Smooth muscle cell (in vitro differentiated cells): ENCODE measurements at regions not wholly inside any gene's neighbourhood (a gene's known extent, or its start where the extent isn't known, plus 50 kb on each side); places are given as distances from the start of the nearest gene placed in this dataset.

ENCODE experiments used
- DNase-seq: peaks from one replicate; lab custom pipeline; 2025; ENCODE audit not compliant: unreplicated experiment; lab: John Stamatoyannopoulos, UW
- H2AFZ ChIP-seq: fragments of 200-600 bp; sonication (generic); 2 replicates; pipeline ENCODE4 v1.6.0; 2016; ENCODE audit warnings: antibody characterized with exemption, low read depth, mild to moderate bottlenecking
- H3F3A ChIP-seq: fragments of 200-600 bp; sonication (generic); 2 replicates; pipeline ENCODE4 v1.6.0; 2017; ENCODE audit warnings: antibody characterized with exemption, low read depth
- H3K27ac ChIP-seq: fragments of 200-600 bp; sonication (generic); 2 replicates; pipeline ENCODE4 v1.5.1; 2016; ENCODE audit warnings: low read depth, mild to moderate bottlenecking
- H3K27me3 ChIP-seq: fragments of 200-600 bp; sonication (generic); 2 replicates; pipeline ENCODE4 v1.6.1; 2016; ENCODE audit warnings: low read depth, mild to moderate bottlenecking
- H3K36me3 ChIP-seq: fragments of 200-600 bp; sonication (generic); 2 replicates; pipeline ENCODE4 v1.5.1; 2016; ENCODE audit warnings: low read depth
- H3K4me1 ChIP-seq: fragments of 200-600 bp; sonication (generic); 2 replicates; pipeline ENCODE4 v1.5.1; 2016; ENCODE audit warnings: low read depth
- H3K4me2 ChIP-seq: fragments of 200-600 bp; sonication (generic); 2 replicates; pipeline ENCODE4 v1.6.0; 2016; ENCODE audit warnings: mild to moderate bottlenecking
- H3K4me3 ChIP-seq: fragments of 200-600 bp; sonication (generic); 2 replicates; pipeline ENCODE4 v1.5.1; 2016; ENCODE audit warnings: mild to moderate bottlenecking
- H3K79me2 ChIP-seq: fragments of 200-600 bp; sonication (generic); 2 replicates; pipeline ENCODE4 v1.6.0; 2016; ENCODE audit warnings: low read depth, mild to moderate bottlenecking
- H3K9ac ChIP-seq: fragments of 200-600 bp; sonication (generic); 2 replicates; pipeline ENCODE4 v1.6.0; 2016; ENCODE audit warnings: low read depth
- H3K9me3 ChIP-seq: fragments of 200-600 bp; sonication (generic); replicated peaks from 2 replicates; pipeline ENCODE4 v1.5.1; 2016; ENCODE audit warnings: low read depth
- H4K20me1 ChIP-seq: fragments of 200-600 bp; sonication (generic); 2 replicates; pipeline ENCODE4 v1.6.0; 2016; ENCODE audit warnings: low read depth
- WGBS: methylation state at CpG from one replicate; pipeline ENCODE4 v1.1.7; 2016; ENCODE audit warnings: low lambda C conversion rate; 5-methylcytosine and 5-hydroxymethylcytosine counted together
- TF ChIP-seq, protein P1 (sequence below): fragments of 200-600 bp; sonication (generic); IDR thresholded peaks from 2 replicates; pipeline ENCODE4 v1.5.1; 2017; ENCODE audit warnings: borderline replicate concordance, mild to moderate bottlenecking, antibody characterized with exemption; ENCODE audit not compliant: insufficient read depth, poor library complexity, severe bottlenecking

DNA sequence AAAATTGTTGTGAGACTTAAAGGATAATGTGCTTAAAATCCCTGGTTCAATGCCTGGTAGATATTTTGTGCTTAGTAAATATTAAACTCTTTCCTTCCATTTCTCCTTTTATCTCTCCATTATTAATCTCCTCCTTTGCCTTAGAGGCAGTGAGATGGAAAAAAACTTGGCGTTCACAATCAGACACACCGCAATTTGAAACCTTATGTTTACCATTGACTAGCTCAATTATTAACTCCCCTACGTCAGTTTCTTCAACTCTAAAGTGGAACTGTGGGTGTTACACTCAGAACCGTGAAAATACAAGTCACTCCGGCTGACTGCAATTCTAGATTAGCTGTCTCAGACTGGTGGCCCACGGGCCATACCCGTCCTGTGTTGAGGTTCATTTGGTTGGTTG, 327.2 kb downstream of the DEPDC1B start:
- 91% methylated on average over 7 of the region's 7 CpGs for WGBS
- no peaks in the 10 kb centered on the region for H3K27me3 ChIP-seq
- no peaks in the 10 kb centered on the region for H3K79me2 ChIP-seq
- H3F3A ChIP-seq: no peaks in the 10 kb centered on the region
- no peaks in the 10 kb centered on the region for H4K20me1 ChIP-seq
- no peak overlapping the region for H3K4me3 ChIP-seq
- no peak overlapping the region for H2AFZ ChIP-seq
- no peaks in the 10 kb centered on the region for H3K9me3 ChIP-seq
- H3K27ac ChIP-seq: no peak overlapping the region
- H3K36me3 ChIP-seq: no peaks in the 10 kb centered on the region
- H3K4me1 ChIP-seq: no peaks in the 10 kb centered on the region
- no peak for DNase-seq
- H3K4me2 ChIP-seq: no peak overlapping the region
- TF ChIP-seq, protein P1, sequence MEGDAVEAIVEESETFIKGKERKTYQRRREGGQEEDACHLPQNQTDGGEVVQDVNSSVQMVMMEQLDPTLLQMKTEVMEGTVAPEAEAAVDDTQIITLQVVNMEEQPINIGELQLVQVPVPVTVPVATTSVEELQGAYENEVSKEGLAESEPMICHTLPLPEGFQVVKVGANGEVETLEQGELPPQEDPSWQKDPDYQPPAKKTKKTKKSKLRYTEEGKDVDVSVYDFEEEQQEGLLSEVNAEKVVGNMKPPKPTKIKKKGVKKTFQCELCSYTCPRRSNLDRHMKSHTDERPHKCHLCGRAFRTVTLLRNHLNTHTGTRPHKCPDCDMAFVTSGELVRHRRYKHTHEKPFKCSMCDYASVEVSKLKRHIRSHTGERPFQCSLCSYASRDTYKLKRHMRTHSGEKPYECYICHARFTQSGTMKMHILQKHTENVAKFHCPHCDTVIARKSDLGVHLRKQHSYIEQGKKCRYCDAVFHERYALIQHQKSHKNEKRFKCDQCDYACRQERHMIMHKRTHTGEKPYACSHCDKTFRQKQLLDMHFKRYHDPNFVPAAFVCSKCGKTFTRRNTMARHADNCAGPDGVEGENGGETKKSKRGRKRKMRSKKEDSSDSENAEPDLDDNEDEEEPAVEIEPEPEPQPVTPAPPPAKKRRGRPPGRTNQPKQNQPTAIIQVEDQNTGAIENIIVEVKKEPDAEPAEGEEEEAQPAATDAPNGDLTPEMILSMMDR: no peak
- no peak overlapping the region for H3K9ac ChIP-seq

DNA sequence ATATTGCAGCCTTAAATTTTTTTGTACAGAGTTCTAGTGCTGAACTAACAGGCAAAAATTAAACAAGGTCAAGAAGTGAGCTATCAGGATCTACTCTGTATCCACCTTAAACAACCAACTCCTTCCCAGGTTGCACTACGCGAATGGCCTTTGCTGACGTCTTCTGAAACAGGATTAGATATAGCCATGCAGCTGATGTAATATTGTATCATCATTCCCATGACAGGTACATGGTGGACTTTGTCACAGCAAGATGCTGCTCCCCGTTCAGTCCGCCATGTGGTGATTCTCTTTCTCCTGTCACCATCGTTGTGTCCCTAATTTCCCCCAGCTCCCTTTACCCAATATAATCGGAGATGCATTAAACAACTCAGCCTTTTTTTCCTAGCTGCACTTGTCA, 328.9 kb downstream of the DEPDC1B start:
- TF ChIP-seq, protein P1: no peak
- H2AFZ ChIP-seq: no peak overlapping the region
- no peaks in the 10 kb centered on the region for H3K4me1 ChIP-seq
- no peak for DNase-seq
- no peaks in the 10 kb centered on the region for H4K20me1 ChIP-seq
- H3K36me3 ChIP-seq: no peaks in the 10 kb centered on the region
- H3K27me3 ChIP-seq: no peaks in the 10 kb centered on the region
- no peaks in the 10 kb centered on the region for H3F3A ChIP-seq
- no peaks in the 10 kb centered on the region for H3K9me3 ChIP-seq
- WGBS: 92% methylated on average over 7 of the region's 7 CpGs
- H3K4me2 ChIP-seq: no peak overlapping the region
- no peak overlapping the region for H3K4me3 ChIP-seq
- H3K27ac ChIP-seq: no peak overlapping the region
- H3K9ac ChIP-seq: no peak overlapping the region
- H3K79me2 ChIP-seq: no peaks in the 10 kb centered on the region

DNA sequence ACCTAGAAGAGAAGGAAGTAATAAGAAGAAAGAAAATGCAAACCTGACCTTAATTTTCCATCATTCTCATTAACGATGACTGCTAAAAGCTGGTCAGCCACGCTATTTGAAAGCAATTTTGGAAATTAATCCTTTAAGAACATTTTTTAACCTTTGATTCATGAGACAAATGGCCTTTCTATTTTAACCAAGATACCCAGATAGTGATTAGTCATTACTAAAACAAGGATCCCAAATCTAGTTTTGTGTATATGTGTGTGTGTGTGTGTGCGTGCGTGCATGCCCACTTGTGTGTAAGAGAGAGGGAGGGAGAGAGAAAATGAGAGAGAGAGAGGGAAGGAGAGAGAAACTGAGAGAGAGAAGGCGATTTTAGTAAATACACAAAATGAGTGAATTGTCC, 329.5 kb downstream of the DEPDC1B start:
- Histone ChIP-seq H3K4me2 (no peak overlapping the region), H4K20me1 (no peaks in the 10 kb centered on the region)
- 92% methylated on average over 5 of the region's 5 CpGs for WGBS

DNA sequence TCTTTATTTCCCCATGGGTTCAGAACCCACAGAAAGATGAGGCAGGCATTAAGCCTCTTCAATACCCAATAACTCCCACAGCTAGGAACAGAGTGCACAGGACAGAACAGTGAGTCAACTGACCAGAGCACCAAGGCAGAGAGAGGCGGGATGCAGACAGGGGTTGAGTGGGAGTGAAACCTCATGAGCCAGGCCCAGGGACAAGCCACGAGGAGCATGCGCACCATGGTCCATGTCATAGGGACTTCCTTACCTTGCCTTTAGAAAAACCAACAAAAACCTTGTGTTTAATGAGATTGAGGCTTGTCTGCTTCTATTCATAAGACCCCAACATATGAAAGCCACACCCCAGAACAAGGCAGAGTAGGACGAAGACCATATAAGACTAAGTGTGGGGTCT, 330.6 kb downstream of the DEPDC1B start:
- Histone ChIP-seq H3K27me3 (no peaks in the 10 kb centered on the region), H3K9ac (no peak overlapping the region), H3K9me3 (no peaks in the 10 kb centered on the region), H3K4me2 (no peak overlapping the region), H3F3A (no peaks in the 10 kb centered on the region), H4K20me1 (no peaks in the 10 kb centered on the region), H3K4me3 (no peak overlapping the region), H2AFZ (no peak overlapping the region), H3K4me1 (no peaks in the 10 kb centered on the region), H3K27ac (no peak overlapping the region), H3K79me2 (no peaks in the 10 kb centered on the region), H3K36me3 (no peaks in the 10 kb centered on the region)
- no peak for DNase-seq
- TF ChIP-seq, protein P1: no peak
- 77% methylated on average over 4 of the region's 4 CpGs for WGBS

More for the DNA sequence above, 329.5 kb downstream of the DEPDC1B start:
- H3K27ac ChIP-seq: no peak overlapping the region
- H3K9ac ChIP-seq: no peak overlapping the region
- no peak for DNase-seq
- H3K36me3 ChIP-seq: no peaks in the 10 kb centered on the region
- H3K27me3 ChIP-seq: no peaks in the 10 kb centered on the region
- no peaks in the 10 kb centered on the region for H3K4me1 ChIP-seq
- H3K4me3 ChIP-seq: no peak overlapping the region
- TF ChIP-seq, protein P1: no peak
- H2AFZ ChIP-seq: no peak overlapping the region
- H3F3A ChIP-seq: no peaks in the 10 kb centered on the region
- no peaks in the 10 kb centered on the region for H3K79me2 ChIP-seq
- H3K9me3 ChIP-seq: no peaks in the 10 kb centered on the region
